GM13977 (cell line): ENCODE measurements at regions not wholly inside any gene's neighbourhood (a gene's known extent, or its start where the extent isn't known, plus 50 kb on each side); places are given as distances from the start of the nearest gene placed in this dataset.

Experiments used
- DNase-seq: peaks from one replicate; pipeline ENCODE4 v3.0.0; 2012; ENCODE audit warnings: low spot score
- CTCF ChIP-seq: IDR thresholded peaks from 2 replicates; pipeline ENCODE4 v1.5.1; 2012; ENCODE audit warnings: mild to moderate bottlenecking, control low read depth; ENCODE audit not compliant: insufficient read depth; ENCODE audit errors: extremely low read depth, missing control alignments
- in situ Hi-C: fragments of 300-500 bp; cut with MboI; formaldehyde crosslinking; loops from one replicate; pipeline ENCODE4 v1.12.0; 2022; ENCODE audit warnings: low sequenced_read_pairs, low pct_unique_long_range_greater_than_20kb, mixed read lengths, inconsistent platforms; ENCODE audit not compliant: unreplicated experiment

DNA sequence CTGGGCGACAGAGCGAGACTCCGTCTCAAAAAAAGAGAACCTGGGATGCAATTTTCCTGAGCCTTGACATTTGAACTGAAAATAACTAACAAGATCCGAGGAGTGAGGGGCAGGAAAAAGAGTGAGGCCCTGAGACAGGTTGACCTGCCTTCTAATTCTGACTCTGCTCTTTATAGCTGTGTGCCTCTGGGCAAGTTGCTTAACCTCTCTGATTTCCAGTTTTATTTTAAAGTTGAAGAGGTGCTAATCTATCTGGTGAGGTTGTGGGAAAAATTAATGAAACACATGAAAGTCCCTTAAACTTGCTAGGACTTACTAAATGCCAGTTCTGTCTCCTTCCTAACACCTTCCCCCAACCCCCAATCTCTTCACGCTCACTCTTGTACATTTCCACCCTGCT, 108.4 kb upstream of the MGAT5 start:
- no peak for DNase-seq
- in situ Hi-C loops: no loop called here
- TF ChIP-seq CTCF: no peak

GRCh38 chr2:134146161-134146560, 107.7 kb upstream of the MGAT5 start:
- TF ChIP-seq CTCF: no peak
- DNase-seq: no peak
- in situ Hi-C loops: no loop called here

DNA sequence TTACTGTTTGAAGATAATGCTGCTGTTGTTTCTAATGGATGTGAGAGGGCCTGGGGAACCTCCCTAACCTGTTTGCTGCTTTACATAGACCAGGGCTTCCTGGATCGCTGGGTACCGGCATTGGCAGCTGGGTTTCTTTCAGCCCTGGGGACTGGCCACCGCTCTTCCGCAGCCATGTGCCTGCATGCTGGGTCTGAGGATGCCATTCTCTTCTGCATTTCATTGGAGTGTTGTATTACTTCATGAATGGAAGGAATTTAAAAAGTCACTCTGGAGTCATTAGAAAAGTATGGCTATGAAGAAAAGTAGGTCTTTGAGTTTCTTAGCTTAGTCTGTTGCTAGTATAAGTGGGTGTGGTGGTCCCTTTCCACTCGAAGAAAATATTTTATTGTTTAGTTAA, 107.3 kb upstream of the MGAT5 start:
- no peak for DNase-seq
- in situ Hi-C loops: no loop called here
- TF ChIP-seq CTCF: no peak

GRCh38 chr2:134148172-134148571, 105.7 kb upstream of the MGAT5 start:
- no peak for DNase-seq
- in situ Hi-C loops: no loop called here
- no peak for TF ChIP-seq CTCF

- TF ChIP-seq CTCF: no peak
- no peak for DNase-seq
- in situ Hi-C loops: no loop called here
Observed at GRCh38 chr2:134148843-134149472, 104.9 kb upstream of the MGAT5 start.

- TF ChIP-seq CTCF: no peak
- in situ Hi-C loops: no loop called here
- DNase-seq: no peak
Observed at GRCh38 chr2:134149904-134150303, 104.0 kb upstream of the MGAT5 start.

GRCh38 chr2:134150760-134151159, 103.1 kb upstream of the MGAT5 start:
- TF ChIP-seq CTCF: no peak
- DNase-seq: no peak
- in situ Hi-C loops: no loop called here
